Erythroblast (primary cell): ENCODE measurements at regions not wholly inside any gene's neighbourhood (a gene's known extent, or its start where the extent isn't known, plus 50 kb on each side); places are given as distances from the start of the nearest gene placed in this dataset.

Source experiments
- GATA1 ChIP-seq: IDR thresholded peaks from 2 replicates; pipeline ENCODE4 v1.6.1; 2011; ENCODE audit warnings: low read depth, mild to moderate bottlenecking, control low read depth, low read length, moderate library complexity
- POLR2A ChIP-seq: IDR thresholded peaks from 2 replicates; pipeline ENCODE4 v1.6.1; 2011; ENCODE audit warnings: mild to moderate bottlenecking, low read length

- no peak for TF ChIP-seq POLR2A
- no peak for TF ChIP-seq GATA1
Observed at GRCh38 chr14:48973151-48973550, 613.0 kb downstream of the RPS29 start.
